OCI-LY3 (cell line): ENCODE measurements at regions not wholly inside any gene's neighbourhood (a gene's known extent, or its start where the extent isn't known, plus 50 kb on each side); places are given as distances from the start of the nearest gene placed in this dataset.
"Not testable (repeated sequence)": the region's sequence is repeated elsewhere in the genome, so short reads cannot be mapped to it uniquely, and the experiment has no call there.

Experiments used
- H2AFZ ChIP-seq: fragments of 200-600, 300-600 bp; shearing (Covaris generic); 2 replicates; pipeline ENCODE4 v1.6.0; 2014; ENCODE audit warnings: antibody characterized with exemption, low read depth, low read length
- H3K27ac ChIP-seq: fragments of 200-600, 300-600 bp; sonication (generic); 2 replicates; pipeline ENCODE4 v1.5.1; 2014; ENCODE audit warnings: mild to moderate bottlenecking, low read length, moderate library complexity, mixed read lengths
- H3K27me3 ChIP-seq: fragments of 200-600, 300-600 bp; sonication (generic); 2 replicates; pipeline ENCODE4 v1.6.1; 2014; ENCODE audit warnings: low read depth, low read length, mixed read lengths
- H3K36me3 ChIP-seq: fragments of 200-600, 300-600 bp; sonication (generic); replicated peaks from 2 replicates; pipeline ENCODE3; 2014; ENCODE audit warnings: low read depth, low read length, mixed read lengths
- H3K4me1 ChIP-seq: fragments of 300-600, 200-600 bp; sonication (generic); 2 replicates; pipeline ENCODE4 v1.6.1; 2014; ENCODE audit warnings: low read length, mixed read lengths
- H3K4me2 ChIP-seq: fragments of 200-600, 300-600 bp; sonication (generic); 2 replicates; pipeline ENCODE4 v1.6.1; 2014; ENCODE audit warnings: low read length, mixed read lengths
- H3K4me3 ChIP-seq: fragments of 300-600, 200-600 bp; sonication (generic); 2 replicates; pipeline ENCODE4 v1.5.1; 2014; ENCODE audit warnings: antibody characterized with exemption, mild to moderate bottlenecking, low read length, moderate library complexity
- H3K79me2 ChIP-seq: fragments of 300-600, 200-600 bp; shearing (Covaris generic); 2 replicates; pipeline ENCODE4 v1.6.1; 2014; ENCODE audit warnings: mild to moderate bottlenecking, low read length, mixed read lengths
- H3K9ac ChIP-seq: fragments of 300-600, 200-600 bp; shearing (Covaris generic); 2 replicates; pipeline ENCODE4 v1.6.0; 2014; ENCODE audit warnings: mild to moderate bottlenecking, low read length, moderate library complexity
- H3K9me3 ChIP-seq: fragments of 200-600, 300-600 bp; shearing (Covaris generic); 2 replicates; pipeline ENCODE4 v1.6.1; 2014; ENCODE audit warnings: low read length, mixed read lengths; ENCODE audit not compliant: insufficient read depth
- H4K20me1 ChIP-seq: fragments of 200-600, 300-600 bp; sonication (generic); 2 replicates; pipeline ENCODE4 v1.6.1; 2016; ENCODE audit warnings: low read length, mixed read lengths; ENCODE audit not compliant: insufficient read depth
- EZH2phosphoT487 ChIP-seq: fragments of 200-600 bp; shearing (Covaris generic); IDR thresholded peaks from 2 replicates; pipeline ENCODE4 v1.6.1; 2018; ENCODE audit warnings: antibody characterized with exemption, mixed run types, low read depth
- TF ChIP-seq, protein P1 (sequence below): fragments of 200-600, 300-600 bp; sonication (generic); IDR thresholded peaks from 2 replicates; pipeline ENCODE4 v1.5.1; 2014; ENCODE audit warnings: antibody characterized with exemption, low read length, low read depth

DNA sequence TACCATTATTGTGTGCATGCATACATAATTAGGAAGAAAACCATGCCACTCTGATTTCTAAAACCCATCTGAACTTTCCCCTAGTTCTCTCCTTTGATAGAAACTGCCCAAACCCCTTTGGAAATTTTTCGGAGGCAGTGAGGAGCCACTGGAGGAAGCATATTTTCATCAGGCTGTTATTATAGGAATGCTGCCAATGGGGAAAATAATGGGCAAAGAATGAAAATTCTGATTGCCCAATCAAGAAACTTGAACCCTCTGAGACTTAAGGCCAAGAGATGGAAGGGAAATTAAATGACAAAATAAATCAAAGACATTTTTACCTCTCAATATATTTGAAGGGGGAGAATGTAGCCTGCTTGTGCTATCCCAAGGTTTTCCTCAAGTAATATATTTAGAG, 376.0 kb upstream of the PDZRN3 start:
- H3K9ac ChIP-seq, result no peak overlapping the region
- H2AFZ ChIP-seq, result no peak overlapping the region
- no peaks in the 10 kb centered on the region for H3K9me3 ChIP-seq
- no peak overlapping the region for H3K4me2 ChIP-seq
- no peaks in the 10 kb centered on the region for H4K20me1 ChIP-seq
- H3K79me2 ChIP-seq, result no peaks in the 10 kb centered on the region
- no peak overlapping the region for H3K27ac ChIP-seq
- H3K36me3 ChIP-seq, result no peaks in the 10 kb centered on the region
- H3K4me3 ChIP-seq, result no peak overlapping the region
- H3K27me3 ChIP-seq, result no peaks in the 10 kb centered on the region
- TF ChIP-seq, protein P1, sequence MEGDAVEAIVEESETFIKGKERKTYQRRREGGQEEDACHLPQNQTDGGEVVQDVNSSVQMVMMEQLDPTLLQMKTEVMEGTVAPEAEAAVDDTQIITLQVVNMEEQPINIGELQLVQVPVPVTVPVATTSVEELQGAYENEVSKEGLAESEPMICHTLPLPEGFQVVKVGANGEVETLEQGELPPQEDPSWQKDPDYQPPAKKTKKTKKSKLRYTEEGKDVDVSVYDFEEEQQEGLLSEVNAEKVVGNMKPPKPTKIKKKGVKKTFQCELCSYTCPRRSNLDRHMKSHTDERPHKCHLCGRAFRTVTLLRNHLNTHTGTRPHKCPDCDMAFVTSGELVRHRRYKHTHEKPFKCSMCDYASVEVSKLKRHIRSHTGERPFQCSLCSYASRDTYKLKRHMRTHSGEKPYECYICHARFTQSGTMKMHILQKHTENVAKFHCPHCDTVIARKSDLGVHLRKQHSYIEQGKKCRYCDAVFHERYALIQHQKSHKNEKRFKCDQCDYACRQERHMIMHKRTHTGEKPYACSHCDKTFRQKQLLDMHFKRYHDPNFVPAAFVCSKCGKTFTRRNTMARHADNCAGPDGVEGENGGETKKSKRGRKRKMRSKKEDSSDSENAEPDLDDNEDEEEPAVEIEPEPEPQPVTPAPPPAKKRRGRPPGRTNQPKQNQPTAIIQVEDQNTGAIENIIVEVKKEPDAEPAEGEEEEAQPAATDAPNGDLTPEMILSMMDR, result no peak
- TF ChIP-seq EZH2phosphoT487, result no peak
- H3K4me1 ChIP-seq, result no peaks in the 10 kb centered on the region

DNA sequence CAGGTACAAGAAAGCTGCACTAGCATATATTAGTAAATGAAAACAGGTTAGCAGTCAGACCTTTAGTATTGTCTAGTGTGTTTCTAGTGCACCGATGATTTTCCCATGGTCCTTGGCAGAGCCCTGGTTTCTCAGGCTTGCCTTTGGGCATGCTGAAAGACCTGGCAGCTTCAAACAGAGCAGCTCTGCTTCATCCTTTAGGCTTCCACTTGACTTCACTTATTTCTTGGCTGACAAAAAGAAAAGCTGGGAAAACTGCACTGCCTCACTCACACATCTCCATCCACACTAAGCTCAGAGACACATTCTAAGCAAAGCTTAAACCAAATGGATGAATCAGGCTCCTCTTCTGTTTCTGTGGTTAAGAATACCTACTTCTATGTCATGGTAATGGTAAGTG, 374.8 kb upstream of the PDZRN3 start:
- H3K9me3 ChIP-seq, result no peaks in the 10 kb centered on the region
- H3K27me3 ChIP-seq, result no peaks in the 10 kb centered on the region

DNA sequence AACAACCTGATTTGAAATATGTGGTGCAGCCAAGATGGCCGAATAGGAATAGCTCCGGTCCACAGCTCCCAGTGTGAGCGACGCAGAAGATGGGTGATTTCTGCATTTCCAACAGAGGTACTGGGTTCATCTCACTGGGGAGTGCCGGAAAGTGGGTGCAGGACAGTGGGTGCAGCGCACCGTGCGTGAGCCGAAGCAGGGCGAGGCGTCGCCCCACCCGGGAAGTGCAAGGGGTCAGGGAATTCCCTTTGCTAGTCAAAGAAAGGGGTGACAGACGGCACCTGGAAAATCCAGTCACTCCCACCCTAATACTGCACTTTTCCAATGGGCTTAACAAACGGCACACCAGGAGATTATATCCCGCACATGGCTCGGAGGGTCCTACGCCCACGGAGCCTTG, 365.9 kb upstream of the PDZRN3 start:
- not testable (repeated sequence) for H3K4me3 ChIP-seq, H4K20me1 ChIP-seq, H3K4me1 ChIP-seq, H3K4me2 ChIP-seq, H3K9ac ChIP-seq, H3K27ac ChIP-seq, H3K9me3 ChIP-seq, H3K36me3 ChIP-seq, H3K79me2 ChIP-seq, H3K27me3 ChIP-seq, H2AFZ ChIP-seq

More for the DNA sequence above, 374.8 kb upstream of the PDZRN3 start:
- H3K4me2 ChIP-seq, result no peak overlapping the region
- no peaks in the 10 kb centered on the region for H4K20me1 ChIP-seq
- H3K27ac ChIP-seq, result no peak overlapping the region
- no peaks in the 10 kb centered on the region for H3K36me3 ChIP-seq
- H3K79me2 ChIP-seq, result no peaks in the 10 kb centered on the region
- H2AFZ ChIP-seq, result no peak overlapping the region
- no peak overlapping the region for H3K4me3 ChIP-seq
- TF ChIP-seq, protein P1, result no peak
- no peak for TF ChIP-seq EZH2phosphoT487
- H3K4me1 ChIP-seq, result no peaks in the 10 kb centered on the region
- H3K9ac ChIP-seq, result no peak overlapping the region

DNA sequence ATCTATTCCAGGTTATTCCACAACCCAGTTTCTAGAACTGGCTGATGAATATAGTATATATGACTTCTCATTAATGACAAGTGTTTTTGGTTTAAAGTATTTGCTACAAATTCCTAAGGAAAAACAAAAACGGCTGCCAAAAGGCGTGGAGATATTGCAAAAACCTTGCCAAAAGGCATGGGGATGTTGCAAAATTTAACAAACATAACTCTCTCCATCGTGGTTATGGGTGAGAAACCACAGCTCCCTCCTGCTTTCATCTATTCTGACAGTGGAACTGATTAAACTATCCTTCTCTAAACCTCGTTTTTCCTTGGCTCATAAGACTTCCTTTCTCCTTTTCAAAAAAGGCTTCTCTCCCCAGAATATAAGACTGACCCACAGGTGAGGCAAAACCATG, 342.0 kb upstream of the PDZRN3 start:
- Histone ChIP-seq H3K36me3 (no peaks in the 10 kb centered on the region), H3K27me3 (no peaks in the 10 kb centered on the region), H3K4me2 (no peak overlapping the region), H4K20me1 (no peaks in the 10 kb centered on the region), H3K79me2 (no peaks in the 10 kb centered on the region), H3K9ac (no peak overlapping the region), H2AFZ (no peak overlapping the region), H3K9me3 (no peaks in the 10 kb centered on the region; the same call in 1 of the 2 replicates), H3K4me1 (no peaks in the 10 kb centered on the region), H3K4me3 (no peak overlapping the region), H3K27ac (no peak overlapping the region)
- TF ChIP-seq, protein P1, result no peak
- no peak for TF ChIP-seq EZH2phosphoT487

DNA sequence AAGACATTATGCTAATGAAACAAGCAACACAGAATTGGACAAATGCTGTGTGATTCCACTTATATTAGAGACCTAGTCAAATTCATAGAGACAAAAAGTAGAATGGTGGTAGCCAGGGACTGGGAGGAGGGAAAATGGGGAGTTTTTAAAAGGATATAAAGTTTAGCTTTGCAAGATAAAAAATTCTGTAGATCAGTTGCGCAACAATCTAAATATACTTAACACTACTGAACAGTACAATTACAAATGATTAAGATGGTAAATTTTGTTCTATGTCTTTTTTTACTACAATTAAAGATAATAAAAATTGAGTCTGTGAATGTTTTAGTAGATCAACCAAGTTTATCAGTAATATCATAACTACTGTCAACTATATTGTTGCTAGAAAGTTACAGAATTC, 340.1 kb upstream of the PDZRN3 start:
- Histone ChIP-seq H3K27me3 (no peaks in the 10 kb centered on the region), H3K9ac (no peak overlapping the region), H3K4me1 (no peaks in the 10 kb centered on the region), H2AFZ (no peak overlapping the region), H3K79me2 (no peaks in the 10 kb centered on the region), H3K36me3 (no peaks in the 10 kb centered on the region), H4K20me1 (no peaks in the 10 kb centered on the region), H3K4me3 (no peak overlapping the region), H3K27ac (no peak overlapping the region), H3K9me3 (no peaks in the 10 kb centered on the region; the same call in 1 of the 2 replicates), H3K4me2 (no peak overlapping the region)
- TF ChIP-seq, protein P1, result no peak
- TF ChIP-seq EZH2phosphoT487, result no peak
